SK-N-SH (cell line): ENCODE measurements at regions not wholly inside any gene's neighbourhood (a gene's known extent, or its start where the extent isn't known, plus 50 kb on each side); places are given as distances from the start of the nearest gene placed in this dataset.
"Not testable (repeated sequence)": the region's sequence is repeated elsewhere in the genome, so short reads cannot be mapped to it uniquely, and the experiment has no call there.

Experiments used
- CTCF ChIA-PET: fragments of 300-600, 350-600 bp; formaldehyde crosslinking; extraction: SDS; loops from one replicate; lab custom pipeline; 2021; lab: Yijun Ruan, JAX
- POLR2A ChIA-PET: fragments of 350-600 bp; sonication (Branson Sonifier 250); formaldehyde crosslinking; extraction: SDS; loops from one replicate; lab custom pipeline; 2020; ENCODE audit warnings: antibody characterized with exemption, inconsistent platforms; lab: Yijun Ruan, JAX
- DNase-seq: peaks from one replicate; pipeline ENCODE4 v3.0.0; 2012
- H2AFZ ChIP-seq: fragments of 200-600 bp; sonication (generic); 2 replicates; pipeline ENCODE4 v1.8.1; 2016; ENCODE audit warnings: antibody characterized with exemption, mild to moderate bottlenecking, low read depth
- H3F3A ChIP-seq: fragments of 200-600 bp; sonication (generic); replicated peaks from 2 replicates; pipeline ENCODE3; 2016; ENCODE audit warnings: antibody characterized with exemption, mild to moderate bottlenecking; ENCODE audit not compliant: insufficient read depth
- H3K27ac ChIP-seq, 2 experiments: fragments of 200-500 bp in 1 of 2; fragments of 200-600 bp in 1 of 2; sonication (Bioruptor generic) in 1 of 2; sonication (generic), shearing (Covaris generic) in 1 of 2; 2 replicates each; pipeline versions ENCODE4 v1.5.1 to v1.6.1; 2014 to 2016; ENCODE audit warnings: low read depth in 2 of 2, inconsistent platforms in 1 of 2, low read length in 1 of 2, mild to moderate bottlenecking in 1 of 2, mixed read lengths in 1 of 2
- H3K27me3 ChIP-seq: fragments of 200-600 bp; sonication (generic), shearing (Covaris generic); 2 replicates; pipeline ENCODE4 v1.6.1; 2016; ENCODE audit warnings: mixed run types; ENCODE audit not compliant: insufficient read depth
- H3K36me3 ChIP-seq, 2 experiments: fragments of 200-500 bp in 1 of 2; fragments of 200-600 bp in 1 of 2; sonication (Bioruptor generic) in 1 of 2; sonication (generic) in 1 of 2; replicated peaks in 1 of 2; 2 replicates each; pipeline versions ENCODE3 to v1.5.1; 2014 to 2016; ENCODE audit warnings: low read length in 1 of 2, mild to moderate bottlenecking in 1 of 2; ENCODE audit not compliant: insufficient read depth in 2 of 2, control insufficient read depth in 1 of 2
- H3K4me1 ChIP-seq, 2 experiments: fragments of 200-500 bp in 1 of 2; fragments of 200-600 bp in 1 of 2; sonication (Bioruptor generic) in 1 of 2; sonication (generic), shearing (Covaris generic) in 1 of 2; 2 replicates each; pipeline versions ENCODE4 v1.5.1 to v1.6.1; 2014 to 2016; ENCODE audit warnings: low read depth in 1 of 2, low read length in 1 of 2, mixed run types in 1 of 2; ENCODE audit not compliant: insufficient read depth in 2 of 2, control insufficient read depth in 1 of 2
- H3K4me2 ChIP-seq: fragments of 200-600 bp; sonication (generic), shearing (Covaris generic); 2 replicates; pipeline ENCODE4 v1.6.1; 2017; ENCODE audit warnings: mixed run types
- H3K4me3 ChIP-seq, 2 experiments: fragments of 200-500 bp in 1 of 2; fragments of 200-600 bp in 1 of 2; sonication (Bioruptor generic) in 1 of 2; sonication (generic), shearing (Covaris generic) in 1 of 2; 2 replicates each; pipeline versions ENCODE4 v1.5.1 to v1.8.1; 2014 to 2016; ENCODE audit warnings: low read depth in 2 of 2, inconsistent platforms in 1 of 2, low read length in 1 of 2, mild to moderate bottlenecking in 1 of 2, mixed read lengths in 1 of 2, moderate library complexity in 1 of 2
- H3K79me2 ChIP-seq: fragments of 200-600 bp; sonication (generic); 2 replicates; pipeline ENCODE4 v1.8.1; 2017; ENCODE audit warnings: mild to moderate bottlenecking; ENCODE audit not compliant: insufficient read depth
- H3K9ac ChIP-seq: fragments of 200-600 bp; sonication (generic); 2 replicates; pipeline ENCODE4 v1.6.1; 2017; ENCODE audit warnings: mixed run types
- H3K9me2 ChIP-seq: fragments of 200-600 bp; sonication (generic); 2 replicates; pipeline ENCODE4 v1.6.1; 2017; ENCODE audit warnings: mixed run types
- H3K9me3 ChIP-seq: fragments of 200-600 bp; sonication (generic); 2 replicates; pipeline ENCODE4 v1.6.1; 2017; ENCODE audit warnings: mixed run types, mild to moderate bottlenecking, moderate library complexity
- H4K20me1 ChIP-seq: fragments of 200-600 bp; sonication (generic); 2 replicates; pipeline ENCODE4 v1.6.1; 2017; ENCODE audit warnings: mild to moderate bottlenecking, mixed run types; ENCODE audit not compliant: insufficient read depth
- CHD2 ChIP-seq: fragments of 150-350 bp; IDR thresholded peaks from 2 replicates; pipeline ENCODE4 v1.6.1; 2018; ENCODE audit warnings: low read length; ENCODE audit not compliant: partially characterized antibody
- FOSL2 ChIP-seq: IDR thresholded peaks from 2 replicates; pipeline ENCODE4 v1.4.0; 2012; ENCODE audit warnings: low read depth, mild to moderate bottlenecking, moderate library complexity, borderline replicate concordance
- GABPA ChIP-seq: IDR thresholded peaks from 2 replicates; pipeline ENCODE4 v1.4.0; 2012; ENCODE audit warnings: low read depth, mild to moderate bottlenecking
- GATA2 ChIP-seq: sonication (generic); formaldehyde crosslinking; IDR thresholded peaks from 2 replicates; pipeline ENCODE4 v1.5.0; 2020; ENCODE audit warnings: mild to moderate bottlenecking, missing genetic modification reagents
- IRF3 ChIP-seq: fragments of 150-350 bp; IDR thresholded peaks from 2 replicates; pipeline ENCODE4 v1.6.1; 2016; ENCODE audit warnings: mild to moderate bottlenecking, low read depth, low read length
- NFIC ChIP-seq: IDR thresholded peaks from 2 replicates; pipeline ENCODE4 v1.4.0; 2012; ENCODE audit warnings: borderline replicate concordance
- RCOR1 ChIP-seq: fragments of 150-350 bp; IDR thresholded peaks from 2 replicates; pipeline ENCODE4 v1.6.1; 2017; ENCODE audit warnings: antibody characterized with exemption, low read length
- REST ChIP-seq: IDR thresholded peaks from 2 replicates; pipeline ENCODE4 v1.6.1; 2012; ENCODE audit warnings: mild to moderate bottlenecking, low read depth, low read length, moderate library complexity
- RFX5 ChIP-seq: IDR thresholded peaks from 2 replicates; pipeline ENCODE4 v1.6.1; 2012; ENCODE audit warnings: mild to moderate bottlenecking, improper control_type of control experiment, low read length
- SMC3 ChIP-seq: IDR thresholded peaks from 2 replicates; pipeline ENCODE4 v1.6.1; 2012; ENCODE audit warnings: low read depth, low read length, improper control_type of control experiment
- TAF1 ChIP-seq: IDR thresholded peaks from 2 replicates; pipeline ENCODE4 v1.6.1; 2012; ENCODE audit warnings: low read depth, mild to moderate bottlenecking, low read length, moderate library complexity, borderline replicate concordance
- YY1 ChIP-seq: IDR thresholded peaks from 2 replicates; pipeline ENCODE4 v1.4.0; 2012; ENCODE audit warnings: low read depth, mild to moderate bottlenecking
- WGBS: methylation state at CpG from one replicate; pipeline ENCODE4 v1.1.6; 2017; ENCODE audit warnings: low lambda C conversion rate; 5-methylcytosine and 5-hydroxymethylcytosine counted together
- TF ChIP-seq, protein P1 (sequence below): IDR thresholded peaks from 2 replicates; pipeline ENCODE4 v1.4.0; 2012; ENCODE audit warnings: low read depth, borderline replicate concordance
- TF ChIP-seq, protein P2 (sequence below): IDR thresholded peaks from 2 replicates; pipeline ENCODE4 v1.4.0; 2012; ENCODE audit warnings: low read depth
- TF ChIP-seq, protein P3 (sequence below): fragments of 150-350 bp; IDR thresholded peaks from 2 replicates; pipeline ENCODE4 v1.6.1; 2017; ENCODE audit warnings: antibody characterized with exemption, low read length, low read depth, borderline replicate concordance

- TF ChIP-seq REST, result no peak
- no peak for TF ChIP-seq RFX5
- no peak for TF ChIP-seq RCOR1
- TF ChIP-seq GATA2 (CRISPR knock-in tag), result no peak
- TF ChIP-seq SMC3, result no peak
- TF ChIP-seq, protein P1, sequence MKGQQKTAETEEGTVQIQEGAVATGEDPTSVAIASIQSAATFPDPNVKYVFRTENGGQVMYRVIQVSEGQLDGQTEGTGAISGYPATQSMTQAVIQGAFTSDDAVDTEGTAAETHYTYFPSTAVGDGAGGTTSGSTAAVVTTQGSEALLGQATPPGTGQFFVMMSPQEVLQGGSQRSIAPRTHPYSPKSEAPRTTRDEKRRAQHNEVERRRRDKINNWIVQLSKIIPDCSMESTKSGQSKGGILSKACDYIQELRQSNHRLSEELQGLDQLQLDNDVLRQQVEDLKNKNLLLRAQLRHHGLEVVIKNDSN, result no peak
- no peak for TF ChIP-seq CHD2
- no peak for TF ChIP-seq YY1
- TF ChIP-seq FOSL2, result no peak
- TF ChIP-seq IRF3, result no peak
- no peak for TF ChIP-seq TAF1
These were observed 747.4 kb upstream of the NECTIN3 start (continued) for GRCh38 chr3:110324171-110324705.

GRCh38 chr3:110327870-110328269, 743.7 kb upstream of the NECTIN3 start:
- H3K9me2 ChIP-seq, result no peaks in the 10 kb centered on the region
- H3K79me2 ChIP-seq, result no peaks in the 10 kb centered on the region
- H3K36me3 ChIP-seq, result no peaks in the 10 kb centered on the region
- 86% methylated on average over 2 of the region's 2 CpGs for WGBS
- no peak overlapping the region for H3K27ac ChIP-seq
- H3K4me3 ChIP-seq, result no peak overlapping the region
- no peak overlapping the region for H3K4me2 ChIP-seq
- no peak overlapping the region for H2AFZ ChIP-seq
- H3K4me1 ChIP-seq, result no peaks in the 10 kb centered on the region
- CTCF ChIA-PET, result interaction anchor here (1.9 to 2.3 kb wide), 2 partner anchors 13 kb away, joined by 6 to 19 read pairs; no protein-coding TSS in a partner anchor
- no peaks in the 10 kb centered on the region for H3F3A ChIP-seq
- H3K9me3 ChIP-seq, result no peaks in the 10 kb centered on the region
- TF ChIP-seq, protein P2, sequence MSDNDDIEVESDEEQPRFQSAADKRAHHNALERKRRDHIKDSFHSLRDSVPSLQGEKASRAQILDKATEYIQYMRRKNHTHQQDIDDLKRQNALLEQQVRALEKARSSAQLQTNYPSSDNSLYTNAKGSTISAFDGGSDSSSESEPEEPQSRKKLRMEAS, result no peak
- TF ChIP-seq FOSL2 (no peak), GABPA (no peak), NFIC (no peak)
- TF ChIP-seq, protein P1, result no peak
- TF ChIP-seq, protein P3, sequence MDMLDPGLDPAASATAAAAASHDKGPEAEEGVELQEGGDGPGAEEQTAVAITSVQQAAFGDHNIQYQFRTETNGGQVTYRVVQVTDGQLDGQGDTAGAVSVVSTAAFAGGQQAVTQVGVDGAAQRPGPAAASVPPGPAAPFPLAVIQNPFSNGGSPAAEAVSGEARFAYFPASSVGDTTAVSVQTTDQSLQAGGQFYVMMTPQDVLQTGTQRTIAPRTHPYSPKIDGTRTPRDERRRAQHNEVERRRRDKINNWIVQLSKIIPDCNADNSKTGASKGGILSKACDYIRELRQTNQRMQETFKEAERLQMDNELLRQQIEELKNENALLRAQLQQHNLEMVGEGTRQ, result no peak
- POLR2A ChIA-PET, result no interaction called here
- no peaks in the 10 kb centered on the region for H4K20me1 ChIP-seq
- H3K9ac ChIP-seq, result no peak overlapping the region
- no peaks in the 10 kb centered on the region for H3K27me3 ChIP-seq
- DNase-seq, result no peak

DNA sequence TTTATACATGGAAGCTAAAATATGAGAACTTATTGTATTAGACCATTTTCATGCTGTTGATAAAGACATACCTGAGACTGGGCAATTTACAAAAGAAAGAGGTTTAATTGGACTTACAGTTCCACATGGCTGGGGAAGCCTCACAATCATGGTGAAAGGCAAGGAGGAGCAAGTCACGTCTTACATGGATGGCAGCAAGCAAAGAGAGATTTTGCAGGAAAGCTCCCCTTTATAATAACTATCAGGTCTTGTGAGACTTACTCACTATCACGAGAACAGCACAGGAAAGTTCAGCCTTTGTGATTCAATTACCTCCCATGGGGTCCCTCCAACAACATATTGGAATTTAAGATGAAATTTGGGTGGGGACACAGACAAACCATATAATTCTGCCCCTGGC, 740.1 kb upstream of the NECTIN3 start:
- H3F3A ChIP-seq, H3K27ac ChIP-seq, H2AFZ ChIP-seq, H3K9me2 ChIP-seq, H3K9me3 ChIP-seq, H3K9ac ChIP-seq, H3K27me3 ChIP-seq, H3K4me1 ChIP-seq, H4K20me1 ChIP-seq, DNase-seq, H3K36me3 ChIP-seq, H3K79me2 ChIP-seq, POLR2A ChIA-PET, H3K4me3 ChIP-seq, H3K4me2 ChIP-seq: not testable (repeated sequence)
- CTCF ChIA-PET, result interaction anchor here (1.5 to 3.9 kb wide), 2 partner anchors 17 to 749 kb away, joined by 5 to 14 read pairs; no protein-coding TSS in a partner anchor
- 58% methylated on average over 2 of the region's 2 CpGs for WGBS
